ENCODE measurements at regions not wholly inside any gene's neighbourhood (a gene's known extent, or its start where the extent isn't known, plus 50 kb on each side); places are given as distances from the start of the nearest gene placed in this dataset.

- no peak for DNase-seq (ENCODE audit: low spot score)
These were observed 747.8 kb downstream of the EFNB2 start for GRCh38 chr13:105787632-105788031.

GRCh38 chr13:105785436-105785835 lies 750.0 kb downstream of the EFNB2 start:
- DNase-seq (ENCODE audit: low spot score) = no peak

GRCh38 chr13:105783261-105783660 lies 752.2 kb downstream of the EFNB2 start:
- no peak for DNase-seq (ENCODE audit: low spot score)

GRCh38 chr13:105778196-105778595 lies 757.3 kb downstream of the EFNB2 start:
- no peak for DNase-seq (ENCODE audit: low spot score)

- no peak for DNase-seq (ENCODE audit: low spot score)
These were observed 760.6 kb downstream of the EFNB2 start for GRCh38 chr13:105774739-105775460.

GRCh38 chr13:105773863-105774538 lies 761.5 kb downstream of the EFNB2 start:
- no peak for DNase-seq (ENCODE audit: low spot score)

GRCh38 chr13:105773241-105773640 lies 762.2 kb downstream of the EFNB2 start:
- no peak for DNase-seq (ENCODE audit: low spot score)

GRCh38 chr13:105764486-105764885 lies 771.0 kb downstream of the EFNB2 start:
- no peak for DNase-seq (ENCODE audit: low spot score)

GRCh38 chr13:105763851-105764250 lies 771.6 kb downstream of the EFNB2 start:
- no peak for DNase-seq (ENCODE audit: low spot score)

- no peak for DNase-seq (ENCODE audit: low spot score)
These were observed 773.4 kb downstream of the EFNB2 start for GRCh38 chr13:105762096-105762495.

- DNase-seq (ENCODE audit: low spot score) = no peak
These were observed 776.3 kb downstream of the EFNB2 start for GRCh38 chr13:105758918-105759860.

- DNase-seq (ENCODE audit: low spot score) = no peak
These were observed 794.7 kb downstream of the EFNB2 start for GRCh38 chr13:105740739-105741138.

GRCh38 chr13:105737688-105738087 lies 797.8 kb downstream of the EFNB2 start:
- no peak for DNase-seq (ENCODE audit: low spot score)

GRCh38 chr13:105735281-105735680 lies 800.2 kb downstream of the EFNB2 start:
- no peak for DNase-seq (ENCODE audit: low spot score)

GRCh38 chr13:105732806-105733529 lies 802.5 kb downstream of the EFNB2 start:
- DNase-seq (ENCODE audit: low spot score) = no peak

GRCh38 chr13:105725887-105726286 lies 809.6 kb downstream of the EFNB2 start:
- DNase-seq (ENCODE audit: low spot score) = no peak

GRCh38 chr13:105721016-105721415 lies 814.4 kb downstream of the EFNB2 start:
- no peak for DNase-seq (ENCODE audit: low spot score)

GRCh38 chr13:105719859-105720258 lies 815.6 kb downstream of the EFNB2 start:
- no peak for DNase-seq (ENCODE audit: low spot score)

GRCh38 chr13:105709181-105709580 lies 826.3 kb downstream of the EFNB2 start:
- DNase-seq (ENCODE audit: low spot score) = no peak

GRCh38 chr13:105703843-105704242 lies 831.6 kb downstream of the EFNB2 start:
- no peak for DNase-seq (ENCODE audit: low spot score)

- no peak for DNase-seq (ENCODE audit: low spot score)
These were observed 833.0 kb downstream of the EFNB2 start for GRCh38 chr13:105702441-105702840.

- no peak for DNase-seq (ENCODE audit: low spot score)
These were observed 842.7 kb downstream of the EFNB2 start for GRCh38 chr13:105692769-105693168.
